MM.1S (cell line): ENCODE measurements at regions not wholly inside any gene's neighbourhood (a gene's known extent, or its start where the extent isn't known, plus 50 kb on each side); places are given as distances from the start of the nearest gene placed in this dataset.

Source experiments
- DNase-seq: peaks from one replicate; pipeline ENCODE4 v3.0.0-alpha.2; 2015
- H2AFZ ChIP-seq: fragments of 300-600 bp; sonication (generic); 2 replicates; pipeline ENCODE4 v1.6.0; 2016; ENCODE audit warnings: antibody characterized with exemption, low read length
- H3F3A ChIP-seq: fragments of 300-600 bp; sonication (generic); 2 replicates; pipeline ENCODE4 v1.6.1; 2016; ENCODE audit warnings: mild to moderate bottlenecking, antibody characterized with exemption, low read length, moderate library complexity, mixed read lengths; ENCODE audit not compliant: insufficient read depth
- H3K27ac ChIP-seq: fragments of 300-600 bp; sonication (generic); 2 replicates; pipeline ENCODE4 v1.5.1; 2016; ENCODE audit warnings: mild to moderate bottlenecking, low read length
- H3K27me3 ChIP-seq: fragments of 300-600 bp; sonication (generic); replicated peaks from 2 replicates; pipeline ENCODE4 v1.6.0; 2016; ENCODE audit warnings: low read length; ENCODE audit not compliant: insufficient read depth
- H3K36me3 ChIP-seq: fragments of 300-600 bp; sonication (generic); replicated peaks from 2 replicates; pipeline ENCODE4 v1.6.1; 2016; ENCODE audit warnings: mild to moderate bottlenecking, low read length, mixed read lengths; ENCODE audit not compliant: insufficient read depth
- H3K4me1 ChIP-seq: fragments of 300-600 bp; sonication (generic); 2 replicates; pipeline ENCODE4 v1.6.1; 2016; ENCODE audit warnings: low read length, mixed read lengths
- H3K4me2 ChIP-seq: fragments of 300-600 bp; sonication (generic); 2 replicates; pipeline ENCODE4 v1.6.0; 2016; ENCODE audit warnings: low read depth, low read length
- H3K4me3 ChIP-seq: fragments of 300-600 bp; sonication (generic); 2 replicates; pipeline ENCODE4 v1.5.1; 2016; ENCODE audit warnings: low read length, mixed read lengths
- H3K79me2 ChIP-seq: fragments of 300-600 bp; sonication (generic); 2 replicates; pipeline ENCODE4 v1.6.1; 2016; ENCODE audit warnings: mixed run types, low read length, mixed read lengths
- H3K9ac ChIP-seq: fragments of 300-600 bp; sonication (generic); 2 replicates; pipeline ENCODE4 v1.6.1; 2016; ENCODE audit warnings: low read length, mixed read lengths
- H3K9me2 ChIP-seq: fragments of 300-600 bp; sonication (generic); replicated peaks from 2 replicates; pipeline ENCODE4 v1.6.1; 2016; ENCODE audit warnings: mild to moderate bottlenecking, low read length, mixed read lengths; ENCODE audit not compliant: insufficient read depth
- H3K9me3 ChIP-seq: fragments of 300-600 bp; sonication (generic); replicated peaks from 2 replicates; pipeline ENCODE4 v1.6.1; 2016; ENCODE audit warnings: mild to moderate bottlenecking, low read length, mixed read lengths; ENCODE audit not compliant: insufficient read depth
- H4K20me1 ChIP-seq: fragments of 300-600 bp; sonication (generic); 2 replicates; pipeline ENCODE4 v1.6.1; 2016; ENCODE audit warnings: mild to moderate bottlenecking, low read length, moderate library complexity, mixed read lengths; ENCODE audit not compliant: insufficient read depth
- EZH2 ChIP-seq: fragments of 300-600 bp; sonication (generic); optimal IDR thresholded peaks from 2 replicates; pipeline ENCODE3; 2017; ENCODE audit warnings: low read depth, mild to moderate bottlenecking, antibody characterized with exemption, low read length, mixed read lengths
- EZH2phosphoT487 ChIP-seq: fragments of 300-600 bp; sonication (generic); IDR thresholded peaks from 2 replicates; pipeline ENCODE4 v1.6.1; 2018; ENCODE audit warnings: antibody characterized with exemption, low read length
- TF ChIP-seq, protein P1 (sequence below): fragments of 300-600 bp; sonication (generic); IDR thresholded peaks from 2 replicates; pipeline ENCODE4 v1.5.1; 2016; ENCODE audit warnings: antibody characterized with exemption, low read length, mixed read lengths

DNA sequence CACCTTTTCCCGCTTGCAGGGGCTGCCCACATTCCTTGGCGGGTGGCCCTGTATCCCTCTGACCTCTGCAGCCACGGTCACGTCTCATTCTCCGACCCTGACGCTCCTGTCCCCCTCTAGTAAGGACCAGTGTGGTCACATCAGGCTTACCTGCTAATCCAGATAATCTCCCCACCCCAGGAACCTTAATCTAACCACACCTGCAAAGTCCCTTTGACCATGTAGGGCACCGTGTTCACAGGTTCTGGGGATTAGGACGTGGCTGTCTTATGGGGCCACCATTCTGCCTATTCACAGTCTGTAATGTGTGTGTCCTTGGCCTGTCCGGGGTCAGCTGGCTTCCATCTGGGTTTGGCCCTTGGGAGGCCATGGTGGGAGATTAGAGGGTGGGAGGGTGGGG lies 368.9 kb downstream of the AACS start:
- no peak overlapping the region for H2AFZ ChIP-seq
- no peaks in the 10 kb centered on the region for H3K9me3 ChIP-seq
- no peak overlapping the region for H3K4me2 ChIP-seq
- H3K4me3 ChIP-seq = no peak overlapping the region
- H3K4me1 ChIP-seq = no peaks in the 10 kb centered on the region
- no peaks in the 10 kb centered on the region for H3F3A ChIP-seq
- H3K9ac ChIP-seq = no peak overlapping the region
- DNase-seq = no peak
- H3K36me3 ChIP-seq = no peaks in the 10 kb centered on the region
- H3K27me3 ChIP-seq = no peaks in the 10 kb centered on the region
- no peak overlapping the region for H3K27ac ChIP-seq
- H4K20me1 ChIP-seq = no peaks in the 10 kb centered on the region
- H3K79me2 ChIP-seq = no peaks in the 10 kb centered on the region
- no peaks in the 10 kb centered on the region for H3K9me2 ChIP-seq
- no peak for TF ChIP-seq EZH2
- TF ChIP-seq EZH2phosphoT487 = no peak
- TF ChIP-seq, protein P1, sequence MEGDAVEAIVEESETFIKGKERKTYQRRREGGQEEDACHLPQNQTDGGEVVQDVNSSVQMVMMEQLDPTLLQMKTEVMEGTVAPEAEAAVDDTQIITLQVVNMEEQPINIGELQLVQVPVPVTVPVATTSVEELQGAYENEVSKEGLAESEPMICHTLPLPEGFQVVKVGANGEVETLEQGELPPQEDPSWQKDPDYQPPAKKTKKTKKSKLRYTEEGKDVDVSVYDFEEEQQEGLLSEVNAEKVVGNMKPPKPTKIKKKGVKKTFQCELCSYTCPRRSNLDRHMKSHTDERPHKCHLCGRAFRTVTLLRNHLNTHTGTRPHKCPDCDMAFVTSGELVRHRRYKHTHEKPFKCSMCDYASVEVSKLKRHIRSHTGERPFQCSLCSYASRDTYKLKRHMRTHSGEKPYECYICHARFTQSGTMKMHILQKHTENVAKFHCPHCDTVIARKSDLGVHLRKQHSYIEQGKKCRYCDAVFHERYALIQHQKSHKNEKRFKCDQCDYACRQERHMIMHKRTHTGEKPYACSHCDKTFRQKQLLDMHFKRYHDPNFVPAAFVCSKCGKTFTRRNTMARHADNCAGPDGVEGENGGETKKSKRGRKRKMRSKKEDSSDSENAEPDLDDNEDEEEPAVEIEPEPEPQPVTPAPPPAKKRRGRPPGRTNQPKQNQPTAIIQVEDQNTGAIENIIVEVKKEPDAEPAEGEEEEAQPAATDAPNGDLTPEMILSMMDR = no peak

DNA sequence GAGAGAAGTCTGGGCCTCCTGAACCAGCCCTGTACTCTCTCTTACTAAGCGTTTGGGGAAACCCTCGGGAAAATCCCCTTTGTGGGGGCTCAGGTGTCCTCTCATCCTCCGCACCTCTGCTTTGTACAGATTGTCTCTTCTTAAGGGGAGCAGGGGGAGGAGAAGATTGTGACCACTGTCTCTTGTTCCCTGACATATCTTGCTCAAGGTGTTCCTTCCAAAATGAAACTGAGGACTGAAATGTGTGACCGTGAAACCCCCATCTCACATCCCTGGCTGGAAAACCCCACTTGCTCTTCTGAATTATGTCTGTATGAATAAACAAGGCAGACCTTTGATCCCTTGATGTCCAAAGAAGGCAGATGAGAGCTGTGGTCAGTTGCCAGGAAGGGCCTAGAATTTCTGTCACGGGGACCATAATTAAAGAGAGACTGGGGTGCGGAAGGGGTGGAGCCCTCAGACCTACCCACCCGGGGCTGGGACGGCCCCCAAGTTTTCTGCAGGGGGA lies 369.8 kb downstream of the AACS start:
- TF ChIP-seq, protein P1 = no peak
- TF ChIP-seq EZH2 = no peak
- TF ChIP-seq EZH2phosphoT487 = no peak
- H3K9me3 ChIP-seq = no peaks in the 10 kb centered on the region

DNA sequence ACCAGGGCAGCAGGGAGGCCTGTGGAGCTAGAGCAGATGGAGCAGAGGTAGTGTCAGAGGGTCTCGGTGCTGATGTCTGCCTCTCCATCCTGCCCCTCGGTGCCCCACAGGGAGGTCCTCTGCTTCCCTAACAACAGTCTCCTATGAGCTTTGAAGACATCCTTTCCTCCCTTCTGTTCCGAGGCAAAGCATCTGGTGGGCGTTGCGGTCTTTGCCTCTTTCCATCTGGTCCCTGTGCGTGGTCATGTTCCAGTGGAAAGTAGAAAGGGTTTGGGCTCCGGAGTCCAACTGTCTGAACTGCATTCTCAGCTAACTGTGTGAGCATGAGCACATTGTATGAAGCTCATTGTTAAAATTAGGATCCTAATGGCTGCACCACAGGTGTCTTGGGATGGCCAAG lies 370.6 kb downstream of the AACS start:
- no peak for DNase-seq
- H3K27ac ChIP-seq = no peak overlapping the region
- H3K4me2 ChIP-seq = no peak overlapping the region
- H4K20me1 ChIP-seq = no peaks in the 10 kb centered on the region
- TF ChIP-seq EZH2phosphoT487 (no peak), EZH2 (no peak)
- TF ChIP-seq, protein P1 = no peak
- H3K27me3 ChIP-seq = no peaks in the 10 kb centered on the region
- H3K36me3 ChIP-seq = no peaks in the 10 kb centered on the region
- H2AFZ ChIP-seq = no peak overlapping the region
- H3K4me3 ChIP-seq = no peak overlapping the region
- H3K4me1 ChIP-seq = no peaks in the 10 kb centered on the region
- no peaks in the 10 kb centered on the region for H3K79me2 ChIP-seq
- no peaks in the 10 kb centered on the region for H3F3A ChIP-seq
- no peaks in the 10 kb centered on the region for H3K9me2 ChIP-seq
- H3K9me3 ChIP-seq = no peaks in the 10 kb centered on the region
- H3K9ac ChIP-seq = no peak overlapping the region

More for the DNA sequence above, 369.8 kb downstream of the AACS start:
- Histone ChIP-seq H3F3A (no peaks in the 10 kb centered on the region), H3K36me3 (no peaks in the 10 kb centered on the region), H3K27ac (no peak overlapping the region), H4K20me1 (no peaks in the 10 kb centered on the region), H3K4me3 (no peak overlapping the region), H2AFZ (no peak overlapping the region), H3K4me1 (no peaks in the 10 kb centered on the region), H3K9ac (no peak overlapping the region), H3K9me2 (no peaks in the 10 kb centered on the region), H3K27me3 (no peaks in the 10 kb centered on the region), H3K79me2 (no peaks in the 10 kb centered on the region), H3K4me2 (no peak overlapping the region)
- DNase-seq = no peak
